ENCODE measurements at regions not wholly inside any gene's neighbourhood (a gene's known extent, or its start where the extent isn't known, plus 50 kb on each side); places are given as distances from the start of the nearest gene placed in this dataset.
"Not testable (repeated sequence)": the region's sequence is repeated elsewhere in the genome, so short reads cannot be mapped to it uniquely, and the experiment has no call there.

DNA sequence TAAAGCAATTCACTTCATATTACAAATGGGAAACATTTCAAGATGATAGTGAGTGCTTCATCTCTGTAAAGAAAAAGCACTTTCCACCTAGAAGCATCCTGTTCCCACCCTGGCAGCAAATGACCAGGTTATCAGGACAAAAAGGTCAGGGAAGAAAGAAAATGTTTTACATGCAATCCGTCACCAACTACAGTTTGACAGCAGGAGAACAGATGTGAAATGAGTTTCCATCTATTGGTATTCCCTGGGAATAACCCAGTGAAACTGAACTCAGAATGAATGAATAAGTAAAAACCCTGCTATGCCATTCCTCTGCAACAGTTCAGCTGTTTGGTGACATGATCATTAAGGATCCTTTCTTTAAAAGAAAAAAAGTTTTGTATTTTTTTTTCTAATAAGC lies 67.6 kb downstream of the HTR1A start:
- no peak for DNase-seq (ENCODE audit: low read depth in 3 of 3)

- DNase-seq (ENCODE audit: low read depth in 3 of 3): no peak
Observed at GRCh38 chr5:63878788-63879187, 83.5 kb downstream of the HTR1A start.

GRCh38 chr5:63877961-63878360 lies 84.3 kb downstream of the HTR1A start:
- no peak for DNase-seq (ENCODE audit: low read depth in 3 of 3)

DNA sequence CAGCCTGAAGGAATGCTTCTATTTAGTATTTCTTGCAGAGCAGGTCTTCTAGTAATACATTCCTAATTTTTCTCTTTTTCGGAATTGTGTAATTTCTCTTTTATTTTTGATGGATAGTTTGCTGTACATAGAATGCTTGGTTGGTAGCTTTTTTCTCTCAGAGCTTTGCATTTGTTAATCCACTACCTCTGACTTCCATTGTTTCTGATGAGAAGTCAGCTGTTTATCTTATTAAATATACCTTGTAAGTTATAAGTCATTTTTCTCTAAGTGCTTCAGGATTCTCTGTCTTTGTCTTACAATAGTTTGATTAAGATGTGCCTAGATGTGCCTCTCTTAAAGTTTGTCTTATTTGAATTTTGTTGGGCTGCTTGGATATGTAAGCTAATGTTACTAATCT lies 101.9 kb downstream of the HTR1A start:
- no peak for DNase-seq (ENCODE audit: low read depth in 3 of 3)

DNA sequence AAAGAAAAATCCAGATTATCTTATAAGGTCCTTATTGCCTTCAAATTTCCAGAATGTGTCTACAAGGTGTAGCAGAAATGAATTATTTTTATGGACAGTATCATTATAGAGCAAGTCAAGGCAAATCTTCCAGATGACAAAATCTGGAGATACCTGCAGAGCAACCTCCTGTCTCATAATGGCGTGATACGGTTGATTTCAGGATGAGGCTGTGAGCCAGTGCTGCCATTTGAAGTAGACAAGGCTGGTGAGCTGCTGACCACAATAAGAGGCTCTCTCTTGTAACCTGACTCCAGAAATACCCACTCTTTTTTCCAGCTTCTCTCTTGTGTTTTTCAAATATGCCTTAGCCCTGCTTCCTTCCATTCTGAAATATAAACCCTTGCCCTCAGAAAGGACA lies 108.2 kb downstream of the HTR1A start:
- DNase-seq (ENCODE audit: low read depth in 3 of 3): no peak

DNA sequence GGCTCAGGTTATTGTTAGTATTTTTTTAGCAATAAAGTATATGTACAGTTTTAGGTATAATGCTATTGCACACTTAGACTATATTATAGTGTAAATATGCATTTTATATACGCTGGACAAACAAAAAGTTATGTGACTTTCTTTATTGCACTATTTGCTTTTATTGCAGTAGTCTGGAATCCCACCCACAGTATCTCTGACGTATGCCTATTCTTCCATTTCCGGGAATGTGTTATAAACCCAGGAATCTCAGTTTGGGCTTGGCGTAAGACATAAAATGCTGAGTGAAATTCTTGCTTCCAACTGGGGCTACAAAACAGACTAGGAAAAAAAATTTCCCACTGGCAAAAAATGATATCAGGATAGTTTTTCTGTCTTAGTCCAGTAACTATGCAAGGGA lies 119.1 kb downstream of the HTR1A start:
- no peak for DNase-seq (ENCODE audit: low read depth in 3 of 3)

GRCh38 chr5:63837437-63837836 lies 124.8 kb downstream of the HTR1A start:
- no peak for DNase-seq (ENCODE audit: low read depth in 3 of 3)

DNA sequence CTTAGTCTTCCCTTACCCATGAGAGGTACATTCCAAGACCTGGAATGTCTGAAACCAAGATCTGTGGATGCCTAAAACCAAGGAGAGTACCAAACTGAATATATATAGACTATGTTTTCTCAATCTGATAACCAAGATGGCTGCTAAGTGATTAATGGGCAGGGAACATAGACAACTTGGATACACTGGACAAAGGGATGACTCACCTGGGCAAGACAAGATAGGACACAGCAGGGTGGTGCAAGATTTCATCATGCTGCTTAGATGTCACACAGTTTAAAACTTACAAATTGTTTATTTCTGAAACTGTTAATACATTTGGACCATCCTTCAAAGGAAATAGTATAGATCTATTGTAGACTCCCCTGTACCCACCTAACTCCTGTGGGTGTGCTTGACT lies 130.9 kb downstream of the HTR1A start:
- no peak for DNase-seq (ENCODE audit: low read depth in 3 of 3)

GRCh38 chr5:63825984-63826383 lies 136.3 kb downstream of the HTR1A start:
- DNase-seq (ENCODE audit: low read depth in 3 of 3): no peak

- DNase-seq (ENCODE audit: low read depth in 3 of 3): no peak
Observed at GRCh38 chr5:63823583-63823982, 138.7 kb downstream of the HTR1A start.

DNA sequence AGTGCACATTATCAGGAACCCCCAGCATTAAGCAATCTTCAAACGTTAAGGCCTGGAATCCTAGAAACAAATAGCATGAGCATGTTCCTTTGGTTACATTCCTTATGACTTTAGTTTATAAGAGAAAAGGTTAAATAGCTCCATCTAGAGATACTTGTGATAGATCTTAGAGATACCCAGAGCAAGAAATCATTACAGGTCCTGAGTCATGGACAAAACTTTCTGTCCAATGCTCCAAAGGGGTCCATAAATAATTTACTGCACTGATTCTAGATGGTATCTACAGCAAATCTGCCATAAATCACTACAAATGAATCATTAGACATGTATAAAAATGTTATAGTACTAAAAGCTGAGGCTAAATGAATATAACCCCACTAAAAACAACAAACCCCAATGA lies 139.6 kb downstream of the HTR1A start:
- DNase-seq (ENCODE audit: low read depth in 3 of 3): no peak

DNA sequence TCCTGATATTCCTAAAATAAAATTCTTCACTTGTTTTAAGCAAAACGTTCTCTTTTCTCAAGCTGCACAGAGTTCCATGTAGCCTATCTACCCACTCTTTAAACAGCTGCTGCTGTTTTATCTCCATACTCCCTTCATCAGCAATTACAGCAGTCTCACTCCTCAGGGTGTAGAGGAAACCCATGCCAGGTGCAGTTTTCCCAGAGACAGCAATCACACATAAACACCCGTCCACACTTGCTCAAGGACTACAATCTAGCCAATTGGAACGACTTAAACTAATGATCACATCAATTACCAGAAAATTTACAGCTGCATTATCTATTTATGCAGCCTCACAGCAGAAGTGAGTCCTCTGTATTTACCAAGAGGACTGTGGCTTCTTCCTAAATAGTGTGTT lies 141.7 kb downstream of the HTR1A start:
- no peak for DNase-seq (ENCODE audit: low read depth in 3 of 3)

DNA sequence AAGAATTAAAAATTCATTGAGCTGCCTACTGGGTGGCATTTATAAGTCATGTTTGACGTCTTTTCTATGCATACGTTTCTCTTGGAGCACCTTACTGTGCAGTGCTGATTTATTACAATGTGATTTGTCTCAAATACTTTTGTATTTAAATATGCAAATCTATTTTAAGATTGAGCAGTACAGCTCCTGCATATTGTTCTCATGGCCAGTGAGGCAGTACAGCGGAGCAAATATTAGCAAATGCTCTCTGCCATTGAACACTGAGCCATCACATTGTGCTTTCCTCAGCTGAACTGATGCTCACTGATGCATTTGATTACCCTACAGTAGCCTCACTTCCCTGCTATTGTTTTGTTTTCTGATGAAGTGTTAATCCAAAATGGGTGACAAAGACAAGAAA lies 149.6 kb downstream of the HTR1A start:
- no peak for DNase-seq (ENCODE audit: low read depth in 3 of 3)

DNA sequence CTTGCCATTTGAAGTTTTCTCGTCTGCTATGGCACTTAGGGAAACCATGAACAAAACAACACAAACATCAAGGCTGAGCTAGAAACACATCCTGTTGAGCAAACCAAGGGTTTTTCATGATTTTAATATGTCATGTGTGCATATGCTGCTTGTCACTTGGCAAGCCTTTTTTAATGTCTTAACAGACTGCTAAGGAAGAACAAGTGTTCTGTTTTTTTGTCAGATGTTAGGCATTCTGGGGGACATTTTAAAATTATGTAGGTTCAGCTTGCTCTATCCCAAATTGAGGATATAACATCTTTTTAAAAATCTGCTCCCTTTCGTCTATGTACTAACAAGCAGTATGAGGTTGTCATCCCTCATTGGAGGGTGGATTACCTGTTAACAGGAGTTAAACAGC lies 150.3 kb downstream of the HTR1A start:
- DNase-seq (ENCODE audit: low read depth in 3 of 3): no peak

DNA sequence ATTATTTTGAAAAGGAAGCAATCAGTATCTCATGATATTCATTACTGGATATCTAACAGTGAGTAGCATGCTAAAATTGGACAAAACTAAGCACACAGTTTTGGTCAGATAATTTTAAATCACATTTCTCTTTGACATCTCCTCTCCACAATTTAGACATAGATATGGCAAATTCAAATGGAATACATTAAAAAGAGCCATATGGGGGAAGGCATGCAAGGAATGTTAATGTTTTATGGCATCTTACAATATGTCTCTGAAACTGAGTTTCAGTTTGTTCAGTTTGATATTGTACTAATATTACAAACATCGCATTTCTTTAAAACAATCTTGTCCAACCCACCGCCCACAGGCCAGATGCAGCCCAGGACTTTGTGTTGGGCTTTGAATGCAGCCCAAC lies 151.0 kb downstream of the HTR1A start:
- DNase-seq (ENCODE audit: low read depth in 3 of 3): no peak

GRCh38 chr5:63805151-63805550 lies 157.1 kb downstream of the HTR1A start:
- no peak for DNase-seq (ENCODE audit: low read depth in 3 of 3)

GRCh38 chr5:63803165-63803564 lies 159.1 kb downstream of the HTR1A start:
- DNase-seq (ENCODE audit: low read depth in 3 of 3): no peak

GRCh38 chr5:63794979-63795378 lies 167.3 kb downstream of the HTR1A start:
- no peak for DNase-seq (ENCODE audit: low read depth in 3 of 3)

DNA sequence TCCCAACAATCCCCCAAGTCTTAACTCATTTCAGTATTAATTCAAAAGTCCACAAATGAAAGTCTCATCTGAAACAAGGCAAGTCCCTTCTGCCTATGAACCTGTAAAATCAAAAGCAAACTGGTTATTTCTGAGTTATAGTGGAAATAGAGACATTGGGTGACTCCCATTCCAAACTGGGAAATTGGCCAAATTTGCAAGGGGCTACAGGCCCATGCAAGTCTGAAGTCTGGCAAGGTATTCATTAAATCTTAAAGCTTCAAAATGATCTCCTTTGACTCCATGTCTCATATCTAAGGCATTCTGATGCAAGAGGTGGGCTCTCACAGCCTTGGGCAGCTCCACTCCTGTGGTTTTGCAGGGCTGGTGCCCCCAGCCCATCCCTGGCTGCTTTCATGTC lies 167.9 kb downstream of the HTR1A start:
- no peak for DNase-seq (ENCODE audit: low read depth in 3 of 3)

DNA sequence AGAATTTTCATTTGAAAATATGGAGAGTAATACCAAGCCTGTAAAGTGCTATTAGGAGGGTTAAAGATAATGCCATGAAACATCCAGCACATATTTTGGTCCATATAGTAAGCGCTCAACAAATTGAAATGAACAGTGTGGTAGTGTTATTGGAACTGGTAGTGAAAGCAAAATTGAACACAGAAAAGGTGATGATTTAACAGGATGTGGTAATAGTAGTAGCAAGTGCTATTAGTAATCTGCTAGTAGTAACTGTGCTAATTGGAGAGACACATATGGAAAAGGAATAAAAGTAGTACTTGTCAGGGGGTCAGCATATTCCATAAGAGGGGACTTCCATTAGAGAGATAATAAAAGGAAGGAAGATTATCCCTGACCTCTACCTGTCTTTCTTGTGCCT lies 187.3 kb downstream of the HTR1A start:
- DNase-seq (ENCODE audit: low read depth in 3 of 3): no peak

DNA sequence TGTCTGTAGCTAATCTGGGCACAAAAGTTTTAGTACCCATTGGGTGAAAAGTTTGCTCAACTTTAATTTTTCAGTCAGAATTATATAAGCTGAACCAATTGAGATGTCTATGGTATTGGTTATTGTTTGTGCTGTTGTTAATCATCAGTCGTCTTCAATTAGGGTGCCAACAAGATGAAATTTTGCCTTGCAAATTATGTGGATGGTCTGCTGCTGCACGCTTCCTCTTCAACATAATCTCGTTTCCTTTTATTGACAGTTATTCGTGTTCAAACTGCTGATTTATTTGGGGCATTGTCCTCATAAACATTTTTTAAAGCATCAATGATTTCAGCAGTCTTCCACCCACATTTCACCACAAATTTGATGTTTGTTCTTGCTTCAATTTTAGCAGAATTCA lies 194.0 kb downstream of the HTR1A start:
- DNase-seq (ENCODE audit: low read depth in 3 of 3): no peak

GRCh38 chr5:63760965-63761364 lies 201.3 kb downstream of the HTR1A start:
- DNase-seq (ENCODE audit: low read depth in 3 of 3): no peak

GRCh38 chr5:63743096-63743798 lies 219.0 kb downstream of the HTR1A start:
- no peak for DNase-seq (ENCODE audit: low read depth in 3 of 3)

DNA sequence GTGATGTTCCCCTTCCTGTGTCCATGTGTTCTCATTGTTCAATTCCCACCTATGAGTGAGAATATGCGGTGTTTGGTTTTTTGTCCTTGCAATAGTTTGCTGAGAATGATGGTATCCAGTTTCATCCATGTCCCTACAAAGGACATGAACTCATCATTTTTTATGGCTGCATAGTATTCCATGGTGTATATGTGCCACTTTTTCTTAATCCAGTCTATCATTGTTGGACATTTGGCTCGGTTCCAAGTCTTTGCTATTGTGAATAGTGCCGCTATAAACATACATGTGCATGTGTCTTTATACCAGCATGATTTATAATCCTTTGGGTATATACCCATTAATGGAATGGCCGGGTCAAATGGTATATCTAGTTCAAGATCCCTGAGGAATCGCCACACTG lies 229.4 kb downstream of the HTR1A start:
- not testable (repeated sequence) for DNase-seq (ENCODE audit: low read depth in 3 of 3)
